ENCODE measurements at regions not wholly inside any gene's neighbourhood (a gene's known extent, or its start where the extent isn't known, plus 50 kb on each side); places are given as distances from the start of the nearest gene placed in this dataset.

DNA sequence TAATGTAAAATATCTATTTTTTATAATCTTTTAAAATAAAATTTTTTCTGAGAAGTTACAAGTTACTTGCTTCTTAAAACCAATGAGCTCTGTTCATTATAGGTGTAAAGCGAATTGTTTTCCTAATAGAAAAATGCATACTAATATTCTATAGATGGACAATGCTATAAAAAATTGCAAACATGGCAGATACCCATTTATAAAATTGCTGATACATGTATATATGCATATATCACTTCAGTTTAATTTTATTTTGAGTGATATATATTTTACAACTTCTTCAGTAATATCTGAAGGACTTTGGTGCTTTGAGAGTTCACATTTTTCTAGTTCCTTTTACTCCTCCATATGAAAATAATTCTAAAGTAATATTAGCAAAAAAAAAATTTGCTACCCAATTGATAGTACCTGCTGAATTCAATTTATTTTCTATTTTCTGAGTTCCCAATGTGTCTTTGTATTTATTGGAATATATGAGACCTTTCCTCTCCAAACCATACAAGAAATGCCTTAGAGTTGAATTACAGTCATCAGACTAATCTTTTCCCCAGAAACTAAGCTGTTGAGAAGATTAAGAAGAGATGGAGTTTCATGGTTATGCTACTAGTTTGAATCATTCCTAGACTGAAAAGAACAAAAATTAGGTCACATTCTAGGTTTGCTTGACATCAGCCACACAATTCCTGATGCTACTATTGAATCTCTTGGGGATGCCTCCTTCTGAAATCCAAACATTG lies 1937.5 kb upstream of the SEL1L start:
- TF ChIP-seq, protein P1, sequence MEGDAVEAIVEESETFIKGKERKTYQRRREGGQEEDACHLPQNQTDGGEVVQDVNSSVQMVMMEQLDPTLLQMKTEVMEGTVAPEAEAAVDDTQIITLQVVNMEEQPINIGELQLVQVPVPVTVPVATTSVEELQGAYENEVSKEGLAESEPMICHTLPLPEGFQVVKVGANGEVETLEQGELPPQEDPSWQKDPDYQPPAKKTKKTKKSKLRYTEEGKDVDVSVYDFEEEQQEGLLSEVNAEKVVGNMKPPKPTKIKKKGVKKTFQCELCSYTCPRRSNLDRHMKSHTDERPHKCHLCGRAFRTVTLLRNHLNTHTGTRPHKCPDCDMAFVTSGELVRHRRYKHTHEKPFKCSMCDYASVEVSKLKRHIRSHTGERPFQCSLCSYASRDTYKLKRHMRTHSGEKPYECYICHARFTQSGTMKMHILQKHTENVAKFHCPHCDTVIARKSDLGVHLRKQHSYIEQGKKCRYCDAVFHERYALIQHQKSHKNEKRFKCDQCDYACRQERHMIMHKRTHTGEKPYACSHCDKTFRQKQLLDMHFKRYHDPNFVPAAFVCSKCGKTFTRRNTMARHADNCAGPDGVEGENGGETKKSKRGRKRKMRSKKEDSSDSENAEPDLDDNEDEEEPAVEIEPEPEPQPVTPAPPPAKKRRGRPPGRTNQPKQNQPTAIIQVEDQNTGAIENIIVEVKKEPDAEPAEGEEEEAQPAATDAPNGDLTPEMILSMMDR (IDR thresholded peaks at IDR 0.05; ENCODE audit: low read length) = no peak
- TF ChIP-seq EZH2 (IDR thresholded peaks at IDR 0.05; ENCODE audit: borderline replicate concordance, low read length) = no peak
